ENCODE measurements at regions not wholly inside any gene's neighbourhood (a gene's known extent, or its start where the extent isn't known, plus 50 kb on each side); places are given as distances from the start of the nearest gene placed in this dataset.

- no peak for DNase-seq (ENCODE audit: low read depth in 2 of 2)
Observed at GRCh38 chr10:2729197-2729596, 338.2 kb upstream of the PFKP start.

DNA sequence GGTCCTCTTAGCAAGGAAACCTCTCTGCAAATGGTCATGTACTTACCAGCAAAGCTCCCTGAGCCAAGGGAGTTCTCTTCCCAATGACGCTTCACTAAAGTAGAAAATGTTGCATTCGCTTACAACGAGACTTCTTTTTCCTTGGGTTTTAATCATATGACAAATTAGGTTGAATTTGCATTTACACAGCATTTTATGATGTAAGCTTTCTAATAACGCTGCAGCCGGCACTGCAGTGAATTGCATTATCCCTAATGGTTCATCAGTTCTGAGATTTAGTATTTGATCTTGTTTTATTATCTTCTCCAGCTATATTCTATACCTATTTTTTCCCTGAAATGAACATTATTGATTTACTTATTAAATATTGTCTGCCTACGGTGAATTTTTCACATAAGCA is 339.3 kb upstream of the PFKP start:
- no peak for DNase-seq (ENCODE audit: low read depth in 2 of 2)

DNA sequence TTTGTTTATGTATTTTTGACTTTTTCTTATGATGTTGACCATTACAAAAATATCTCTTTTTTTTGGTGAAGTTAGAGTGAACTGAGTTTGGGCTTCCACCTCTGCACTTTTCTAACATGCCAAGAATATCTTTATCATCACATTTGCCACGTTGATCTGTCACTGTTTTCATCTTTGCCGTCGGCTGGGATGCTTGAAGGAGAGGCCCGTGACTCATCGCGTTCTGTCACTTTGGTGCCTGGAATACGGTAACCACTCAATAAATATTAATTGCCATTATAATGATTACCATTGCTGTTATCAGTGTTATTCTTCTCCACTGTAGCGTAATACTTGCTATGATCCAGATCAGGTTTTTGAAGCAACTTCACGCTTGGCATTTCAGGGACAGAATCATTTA is 350.8 kb upstream of the PFKP start:
- no peak for DNase-seq (ENCODE audit: low read depth in 2 of 2)

GRCh38 chr10:2714597-2714996 is 352.8 kb upstream of the PFKP start:
- no peak for DNase-seq (ENCODE audit: low read depth in 2 of 2)

DNA sequence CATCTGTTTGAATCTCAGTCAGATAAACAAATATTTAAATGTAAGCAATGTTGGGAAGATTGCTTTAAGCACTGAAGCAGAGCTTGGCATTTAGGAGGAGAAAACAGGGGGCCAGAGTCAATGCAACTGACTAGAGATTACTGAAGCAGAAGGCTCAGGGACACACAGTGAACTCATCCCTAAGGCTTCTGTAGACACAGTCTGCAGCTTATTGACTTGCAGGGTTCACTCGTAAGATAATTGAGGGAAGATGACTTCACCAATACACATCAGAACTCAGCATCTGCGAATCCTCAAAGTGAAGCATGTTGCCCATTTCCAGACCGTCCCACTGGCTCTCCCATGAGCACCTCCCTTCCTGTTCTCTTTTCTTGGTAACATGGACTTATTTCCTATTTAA is 363.4 kb upstream of the PFKP start:
- DNase-seq (ENCODE audit: low read depth in 2 of 2), result no peak

GRCh38 chr10:2701802-2702201 is 365.5 kb upstream of the PFKP start:
- DNase-seq (ENCODE audit: low read depth in 2 of 2), result no peak

DNA sequence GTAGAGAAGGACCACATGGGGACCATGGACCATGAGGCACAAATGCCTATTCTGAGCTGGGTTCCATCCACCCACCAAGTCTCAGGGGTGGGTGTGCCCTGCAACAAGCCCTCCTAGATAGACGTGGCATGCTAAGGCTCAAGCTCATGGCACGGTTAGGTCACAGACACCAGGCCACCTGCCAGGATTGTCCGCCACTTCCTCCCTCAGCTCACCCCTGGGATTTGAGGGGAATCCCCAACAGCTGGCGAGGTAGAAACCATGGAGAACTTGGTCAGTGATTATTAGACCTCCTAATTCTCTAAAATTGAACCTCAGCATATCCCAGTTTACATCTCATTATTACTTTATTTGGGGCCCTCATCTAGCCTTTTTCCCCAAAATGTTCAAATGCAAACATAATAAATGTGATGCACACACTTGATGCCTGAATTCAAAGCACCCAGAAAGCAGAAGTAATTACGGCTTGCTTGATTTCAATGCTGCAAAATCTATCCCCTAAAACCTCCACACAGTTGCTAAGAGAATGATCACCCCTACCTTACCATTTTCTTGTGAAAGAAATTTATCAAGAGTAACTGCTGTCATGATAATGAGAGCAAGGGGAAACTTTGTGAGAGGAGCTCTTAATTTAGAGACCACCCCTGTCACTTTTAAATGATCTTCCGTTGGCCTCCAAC is 366.6 kb upstream of the PFKP start:
- DNase-seq (ENCODE audit: low read depth in 2 of 2), result no peak

- DNase-seq (ENCODE audit: low read depth in 2 of 2), result no peak
Observed at GRCh38 chr10:2688958-2689357, 378.4 kb upstream of the PFKP start.

GRCh38 chr10:2686691-2687090 is 380.7 kb upstream of the PFKP start:
- no peak for DNase-seq (ENCODE audit: low read depth in 2 of 2)

DNA sequence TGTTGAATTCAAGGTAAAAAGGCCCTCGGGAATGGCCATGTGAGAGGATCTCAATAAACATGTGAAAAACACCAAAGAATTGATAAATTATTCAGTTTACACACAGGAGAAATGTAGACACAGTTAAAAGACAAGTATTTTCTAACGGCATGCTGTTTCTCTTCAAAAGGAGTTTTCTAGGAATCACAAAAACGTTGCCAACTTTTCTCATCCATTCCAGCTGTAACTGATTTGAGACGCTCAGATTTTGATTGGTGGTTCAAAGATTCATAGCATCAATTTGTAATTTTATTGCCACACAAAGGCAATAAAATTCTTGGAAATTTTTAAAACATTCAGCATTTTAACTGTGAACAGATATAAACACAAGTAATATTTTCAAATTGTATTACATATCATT is 384.9 kb upstream of the PFKP start:
- no peak for DNase-seq (ENCODE audit: low read depth in 2 of 2)

DNA sequence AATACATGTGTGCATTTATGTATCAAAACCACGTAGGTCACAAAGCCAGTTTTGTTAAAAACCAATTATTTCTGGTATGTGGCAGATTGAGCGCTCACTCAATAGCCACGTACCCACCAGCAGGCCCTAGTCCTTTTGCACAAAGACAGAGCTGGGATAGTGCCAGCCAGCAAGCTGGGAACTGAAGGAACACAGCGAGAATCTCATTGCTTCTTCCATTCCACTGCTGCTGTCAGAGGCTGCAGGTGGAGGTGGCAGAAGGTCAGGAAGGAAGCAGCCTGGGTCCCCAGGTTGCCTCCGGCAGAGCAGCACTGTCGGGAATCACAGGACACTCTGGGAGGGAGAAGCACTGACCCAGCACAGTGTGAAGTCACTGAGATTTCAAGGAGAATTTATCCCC is 385.5 kb upstream of the PFKP start:
- DNase-seq (ENCODE audit: low read depth in 2 of 2), result no peak

GRCh38 chr10:2680821-2681220 is 386.5 kb upstream of the PFKP start:
- no peak for DNase-seq (ENCODE audit: low read depth in 2 of 2)

- DNase-seq (ENCODE audit: low read depth in 2 of 2), result no peak
Observed at GRCh38 chr10:2679646-2680045, 387.7 kb upstream of the PFKP start.

GRCh38 chr10:2676455-2676854 is 390.9 kb upstream of the PFKP start:
- DNase-seq (ENCODE audit: low read depth in 2 of 2), result no peak

- DNase-seq (ENCODE audit: low read depth in 2 of 2), result no peak
Observed at GRCh38 chr10:2674451-2674850, 392.9 kb upstream of the PFKP start.

DNA sequence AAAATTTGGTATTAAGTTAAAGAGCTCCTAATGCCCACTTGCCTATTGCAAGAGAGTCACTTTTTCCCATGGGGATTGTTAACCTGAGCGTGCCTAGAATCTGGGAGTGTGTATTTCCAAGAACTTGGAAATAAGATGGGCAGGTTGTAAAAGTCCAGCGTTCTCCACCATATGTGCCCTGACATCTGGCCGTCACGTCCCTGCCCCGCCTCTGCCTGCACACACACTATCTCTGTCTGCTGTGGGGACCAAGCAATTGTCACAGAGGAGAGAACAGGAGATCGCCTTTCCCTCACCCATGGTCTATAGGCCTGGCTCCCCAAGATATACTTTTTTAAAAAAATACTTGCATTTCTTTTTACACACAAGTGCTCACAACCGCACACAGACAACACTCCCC is 396.5 kb upstream of the PFKP start:
- DNase-seq (ENCODE audit: low read depth in 2 of 2), result no peak

DNA sequence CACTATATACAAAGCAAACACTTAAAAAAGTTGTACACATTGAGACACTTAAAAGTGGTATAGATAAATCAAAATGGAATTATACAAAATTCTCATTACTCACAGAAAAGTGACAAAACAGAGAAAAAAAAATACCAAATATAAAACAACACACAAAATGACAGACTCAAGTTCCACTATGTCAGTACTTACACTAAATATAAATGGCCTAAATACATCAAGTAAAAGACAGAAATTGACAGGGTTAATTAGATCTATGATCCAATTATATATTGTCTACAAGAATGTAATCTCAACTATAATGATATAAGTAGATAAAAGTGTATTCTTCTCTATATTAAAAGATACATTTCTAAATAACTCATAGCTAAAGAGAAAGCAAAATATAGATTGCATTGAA is 401.6 kb upstream of the PFKP start:
- no peak for DNase-seq (ENCODE audit: low read depth in 2 of 2)

- no peak for DNase-seq (ENCODE audit: low read depth in 2 of 2)
Observed at GRCh38 chr10:2660276-2660675, 407.1 kb upstream of the PFKP start.

- DNase-seq (ENCODE audit: low read depth in 2 of 2), result no peak
Observed at GRCh38 chr10:2659660-2660209, 407.6 kb upstream of the PFKP start.

DNA sequence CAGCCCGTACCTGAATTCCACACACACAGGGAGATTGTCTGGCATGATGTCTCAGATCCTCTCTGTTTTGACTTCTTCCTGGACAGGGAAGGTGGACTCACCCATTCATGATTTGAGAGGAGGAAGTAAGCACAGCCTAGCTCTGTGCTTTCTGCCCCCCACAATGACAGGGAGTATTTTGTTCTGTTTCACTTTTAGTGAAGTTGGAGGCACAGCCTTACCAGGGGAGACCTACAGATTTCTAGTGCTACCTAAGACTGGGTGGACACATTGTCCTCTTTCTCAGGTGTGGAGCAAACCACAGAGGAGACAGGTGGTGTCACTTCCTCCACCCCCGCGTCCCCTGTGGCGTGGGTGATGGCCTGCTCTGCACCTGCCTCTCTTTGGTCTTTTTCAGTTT is 408.6 kb upstream of the PFKP start:
- DNase-seq (ENCODE audit: low read depth in 2 of 2), result no peak

DNA sequence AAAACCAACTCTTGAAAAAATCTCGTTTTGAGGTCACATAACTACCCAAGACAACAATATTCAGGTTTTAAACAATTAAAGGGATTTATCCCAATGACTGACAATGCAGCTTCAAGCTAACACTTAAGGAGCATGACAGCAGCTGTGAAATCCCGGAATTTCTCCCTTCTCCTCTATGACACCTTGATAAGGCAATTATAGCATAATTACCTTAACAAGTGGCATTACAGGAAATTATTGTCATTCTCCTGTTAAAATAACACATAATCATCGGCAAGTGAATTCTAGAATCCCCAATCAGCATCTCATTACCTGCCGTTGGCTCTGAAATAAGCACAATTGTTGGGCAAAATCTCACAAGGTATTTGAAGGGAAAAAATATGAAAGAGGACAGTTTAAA is 417.0 kb upstream of the PFKP start:
- DNase-seq (ENCODE audit: low read depth in 2 of 2), result no peak

GRCh38 chr10:2641028-2641427 is 426.3 kb upstream of the PFKP start:
- no peak for DNase-seq (ENCODE audit: low read depth in 2 of 2)

DNA sequence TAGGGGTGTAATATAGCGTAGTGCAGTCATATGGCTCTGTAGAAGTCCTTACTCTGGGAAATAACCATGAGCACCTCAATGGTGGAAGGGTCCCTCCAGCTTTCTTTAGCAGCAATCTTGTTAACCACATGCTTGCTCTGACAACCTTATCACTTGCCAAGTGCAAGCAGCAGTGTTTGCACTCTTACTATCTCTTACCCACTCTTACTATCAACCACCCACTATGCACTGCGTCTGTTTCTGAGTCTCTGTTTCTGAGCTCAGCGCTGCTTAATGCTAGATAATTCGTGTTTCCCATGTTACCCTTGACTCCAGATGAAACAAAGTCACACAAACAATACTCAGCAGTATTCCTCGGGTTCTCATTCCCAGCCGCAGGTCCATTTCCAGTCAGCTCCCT is 433.7 kb upstream of the PFKP start:
- DNase-seq (ENCODE audit: low read depth in 2 of 2), result no peak

- DNase-seq (ENCODE audit: low read depth in 2 of 2), result no peak
Observed at GRCh38 chr10:2631557-2632205, 435.7 kb upstream of the PFKP start.

All from stimulated activated CD4-positive, alpha-beta T cell treated with anti-CD3 and anti-CD28 coated beads, Interleukin-4, amount 100 ng/mL, for 48 hours (primary cell).